Activated naive CD4-positive, alpha-beta T cell treated with anti-CD3 and anti-CD28 coated beads, Interleukin-2, amount 10 ng/mL, durations not matched to agents 7 days and 5 days (primary cell): ENCODE measurements at regions not wholly inside any gene's neighbourhood (a gene's known extent, or its start where the extent isn't known, plus 50 kb on each side); places are given as distances from the start of the nearest gene placed in this dataset.
"Not testable (repeated sequence)": the region's sequence is repeated elsewhere in the genome, so short reads cannot be mapped to it uniquely, and the experiment has no call there.

Source experiments
- CTCF ChIA-PET: fragments of 350-600 bp; sonication (Branson Sonifier 250); formaldehyde crosslinking; loops from one replicate; lab custom pipeline; 2021; ENCODE audit warnings: antibody characterized with exemption; lab: Charles Lee
- DNase-seq: peaks from one replicate; pipeline ENCODE4 v3.0.0-alpha.2; 2020
- H3K27ac Mint-ChIP-seq: one replicate; pipeline ENCODE4 v1.8.0; 2021; ENCODE audit warnings: mild to moderate bottlenecking, moderate library complexity, mixed read lengths
- H3K27me3 Mint-ChIP-seq: one replicate; pipeline ENCODE4 v1.8.0; 2021; ENCODE audit warnings: mild to moderate bottlenecking, mixed read lengths
- H3K36me3 Mint-ChIP-seq: one replicate; pipeline ENCODE4 v1.8.0; 2021; ENCODE audit warnings: mixed read lengths
- H3K4me1 Mint-ChIP-seq: one replicate; pipeline ENCODE4 v1.8.0; 2021; ENCODE audit warnings: mixed read lengths
- H3K4me3 Mint-ChIP-seq: one replicate; pipeline ENCODE4 v1.8.0; 2021; ENCODE audit warnings: mild to moderate bottlenecking, moderate library complexity, mixed read lengths
- H3K9me3 Mint-ChIP-seq: one replicate; pipeline ENCODE4 v1.8.0; 2021; ENCODE audit warnings: mixed read lengths

DNA sequence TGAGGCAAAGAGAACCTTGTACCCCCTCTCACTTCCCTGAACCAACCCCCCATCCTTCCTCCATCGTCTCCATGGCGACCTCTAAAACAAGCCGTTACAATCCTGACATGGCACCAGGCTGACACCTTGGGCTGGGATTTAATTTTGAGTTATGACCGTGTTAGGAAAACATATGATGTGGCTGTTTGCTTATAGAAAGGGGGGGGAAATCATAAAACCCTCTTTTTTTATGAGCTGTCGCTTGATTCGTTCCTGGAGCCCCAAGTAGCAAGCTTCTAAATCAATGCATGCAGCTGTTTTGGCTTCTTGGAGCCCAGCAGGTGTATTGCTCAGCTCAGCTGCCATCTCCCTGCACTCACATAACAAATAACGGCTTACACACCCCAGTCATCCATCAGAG, 301.2 kb upstream of the SPAG17 start:
- Mint-ChIP-seq H3K4me3 (no peak overlapping the region), H3K4me1 (no peaks in the 10 kb centered on the region), H3K9me3 (peaks cover 3% of the 10 kb centered on the region), H3K36me3 (no peaks in the 10 kb centered on the region), H3K27me3 (no peaks in the 10 kb centered on the region), H3K27ac (no peak overlapping the region)
- CTCF ChIA-PET, result no interaction called here
- no peak for DNase-seq

- CTCF ChIA-PET, result no interaction called here
- Mint-ChIP-seq H3K4me1 (no peaks in the 10 kb centered on the region), H3K36me3 (no peaks in the 10 kb centered on the region), H3K4me3 (no peak overlapping the region), H3K27ac (no peak overlapping the region), H3K27me3 (no peaks in the 10 kb centered on the region), H3K9me3 (peaks cover 3% of the 10 kb centered on the region)
- no peak for DNase-seq
These were observed 300.7 kb upstream of the SPAG17 start for GRCh38 chr1:118485757-118486156.

- Mint-ChIP-seq H3K27me3 (no peaks in the 10 kb centered on the region), H3K9me3 (peaks cover 3% of the 10 kb centered on the region), H3K36me3 (no peaks in the 10 kb centered on the region), H3K4me1 (no peaks in the 10 kb centered on the region), H3K4me3 (no peak overlapping the region), H3K27ac (no peak overlapping the region)
- CTCF ChIA-PET, result no interaction called here
- no peak for DNase-seq
These were observed 299.9 kb upstream of the SPAG17 start for GRCh38 chr1:118484893-118485292.

DNA sequence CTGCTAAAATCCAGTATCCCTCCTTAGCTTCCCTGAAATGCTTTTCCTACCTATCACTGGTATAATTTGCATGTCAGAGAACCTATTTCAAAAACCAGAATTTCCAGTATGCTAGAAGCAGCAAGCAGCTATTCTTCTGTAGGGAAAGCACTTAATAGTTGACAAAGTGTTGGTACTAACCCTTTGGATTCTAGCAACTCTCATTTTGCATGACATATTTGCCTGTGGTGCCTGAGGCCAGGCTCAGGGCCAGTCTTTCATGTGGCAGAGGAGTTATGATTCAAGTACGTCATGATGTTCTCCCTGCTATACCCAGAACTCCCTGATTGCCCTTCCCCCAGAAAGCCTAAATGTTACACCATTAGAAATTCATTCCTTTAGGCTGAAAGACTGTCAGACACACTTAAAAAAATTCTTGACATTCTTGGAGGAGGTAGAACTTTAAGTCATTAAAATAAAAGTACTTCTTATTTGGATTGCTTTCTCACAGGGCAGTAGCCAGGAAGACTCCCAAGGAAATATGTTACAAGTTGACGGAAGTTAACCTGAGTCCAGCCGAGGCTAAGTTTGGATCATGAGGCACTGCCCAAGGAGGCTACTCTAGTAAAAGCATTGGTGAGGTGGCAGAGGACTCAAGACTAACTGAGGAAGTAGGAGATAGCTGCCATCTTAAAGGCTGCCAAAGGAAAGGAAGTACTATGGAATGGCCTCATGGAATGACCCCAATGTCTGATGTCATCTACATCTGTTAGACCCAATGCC, 298.4 kb upstream of the SPAG17 start:
- no peaks in the 10 kb centered on the region for H3K4me1 Mint-ChIP-seq

GRCh38 chr1:118481126-118481525, 296.1 kb upstream of the SPAG17 start:
- Mint-ChIP-seq H3K36me3 (no peaks in the 10 kb centered on the region), H3K9me3 (peaks cover 4% of the 10 kb centered on the region), H3K4me1 (no peaks in the 10 kb centered on the region), H3K27ac (no peak overlapping the region), H3K27me3 (no peaks in the 10 kb centered on the region), H3K4me3 (no peak overlapping the region)
- CTCF ChIA-PET, result no interaction called here
- no peak for DNase-seq

More for the DNA sequence above, 298.4 kb upstream of the SPAG17 start:
- CTCF ChIA-PET, result no interaction called here
- H3K4me3 Mint-ChIP-seq, result no peak overlapping the region
- H3K9me3 Mint-ChIP-seq, result peaks cover 3% of the 10 kb centered on the region
- no peaks in the 10 kb centered on the region for H3K27me3 Mint-ChIP-seq
- H3K36me3 Mint-ChIP-seq, result no peaks in the 10 kb centered on the region
- DNase-seq, result no peak
- no peak overlapping the region for H3K27ac Mint-ChIP-seq

DNA sequence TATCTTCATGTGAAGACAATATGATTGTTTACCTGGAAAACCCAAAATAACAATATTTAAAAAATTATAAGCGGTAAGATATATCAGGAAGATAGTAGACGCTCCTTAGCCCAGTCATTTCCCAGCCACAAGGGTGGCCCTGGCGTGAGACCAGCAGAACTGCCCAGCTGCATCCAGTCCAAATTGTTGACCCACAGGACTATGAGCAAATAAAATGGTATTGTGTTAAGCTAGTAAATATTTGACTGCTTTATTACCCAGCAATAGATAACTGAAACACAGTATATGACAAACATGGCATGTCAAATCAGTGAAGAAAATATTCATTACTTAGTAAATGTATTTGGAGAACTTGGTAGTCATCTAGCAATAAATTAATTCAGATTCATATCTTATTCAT, 294.3 kb upstream of the SPAG17 start:
- peaks cover 12% of the 10 kb centered on the region for H3K9me3 Mint-ChIP-seq

GRCh38 chr1:118473825-118474224, 288.8 kb upstream of the SPAG17 start:
- no peaks in the 10 kb centered on the region for H3K36me3 Mint-ChIP-seq
- H3K4me1 Mint-ChIP-seq, result no peaks in the 10 kb centered on the region
- no peak overlapping the region for H3K27ac Mint-ChIP-seq
- CTCF ChIA-PET, result no interaction called here
- DNase-seq, result no peak
- no peaks in the 10 kb centered on the region for H3K27me3 Mint-ChIP-seq
- no peak overlapping the region for H3K4me3 Mint-ChIP-seq
- peaks cover 14% of the 10 kb centered on the region for H3K9me3 Mint-ChIP-seq

More for the DNA sequence above, 294.3 kb upstream of the SPAG17 start:
- H3K36me3 Mint-ChIP-seq, result no peaks in the 10 kb centered on the region
- CTCF ChIA-PET, result no interaction called here
- H3K4me1 Mint-ChIP-seq, result no peaks in the 10 kb centered on the region
- H3K27me3 Mint-ChIP-seq, result no peaks in the 10 kb centered on the region
- DNase-seq, result no peak
- no peak overlapping the region for H3K4me3 Mint-ChIP-seq
- H3K27ac Mint-ChIP-seq, result no peak overlapping the region

DNA sequence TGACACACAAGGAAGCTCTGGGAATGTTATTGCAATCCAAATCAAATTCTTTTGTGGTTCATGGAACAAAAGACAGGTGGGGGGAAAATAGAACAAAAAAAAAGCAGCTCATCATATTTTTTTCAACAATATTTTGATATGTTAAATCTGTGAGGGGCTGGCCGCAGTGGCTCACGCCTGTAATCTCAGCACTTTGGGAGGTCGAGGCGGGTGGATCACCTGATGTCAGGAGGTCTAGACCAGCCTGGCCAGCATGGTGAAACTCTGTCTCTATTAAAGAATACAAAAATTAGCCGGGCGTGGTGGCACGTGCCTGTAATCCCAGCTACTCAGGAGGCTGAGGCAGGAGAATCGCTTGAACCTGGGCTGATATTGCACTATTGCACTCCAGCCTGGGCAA, 279.4 kb upstream of the SPAG17 start:
- CTCF ChIA-PET, result not testable (repeated sequence)

GRCh38 chr1:118461154-118461553, 276.1 kb upstream of the SPAG17 start:
- Mint-ChIP-seq H3K36me3 (no peaks in the 10 kb centered on the region), H3K27me3 (no peaks in the 10 kb centered on the region), H3K4me1 (no peaks in the 10 kb centered on the region), H3K4me3 (no peak overlapping the region), H3K9me3 (peaks cover 19% of the 10 kb centered on the region), H3K27ac (no peak overlapping the region)
- DNase-seq, result no peak
- CTCF ChIA-PET, result no interaction called here

More for the DNA sequence above, 279.4 kb upstream of the SPAG17 start:
- H3K27ac Mint-ChIP-seq, H3K36me3 Mint-ChIP-seq, DNase-seq, H3K4me1 Mint-ChIP-seq, H3K27me3 Mint-ChIP-seq, H3K4me3 Mint-ChIP-seq: not testable (repeated sequence)
- peaks cover 16% of the 10 kb centered on the region for H3K9me3 Mint-ChIP-seq

- Mint-ChIP-seq H3K36me3 (no peaks in the 10 kb centered on the region), H3K4me3 (no peak overlapping the region), H3K27me3 (no peaks in the 10 kb centered on the region), H3K4me1 (no peaks in the 10 kb centered on the region), H3K27ac (no peak overlapping the region), H3K9me3 (peaks cover 22% of the 10 kb centered on the region)
- no peak for DNase-seq
- CTCF ChIA-PET, result no interaction called here
These were observed 274.8 kb upstream of the SPAG17 start for GRCh38 chr1:118459871-118460270.

- peaks cover 17% of the 10 kb centered on the region for H3K9me3 Mint-ChIP-seq
- H3K27ac Mint-ChIP-seq, H3K4me3 Mint-ChIP-seq, DNase-seq, CTCF ChIA-PET, H3K36me3 Mint-ChIP-seq, H3K4me1 Mint-ChIP-seq, H3K27me3 Mint-ChIP-seq: not testable (repeated sequence)
These were observed 268.8 kb upstream of the SPAG17 start for GRCh38 chr1:118453856-118454255.

- Mint-ChIP-seq H3K27me3 (no peaks in the 10 kb centered on the region), H3K9me3 (peaks cover 8% of the 10 kb centered on the region)
These were observed 260.1 kb upstream of the SPAG17 start for GRCh38 chr1:118445156-118445555.

DNA sequence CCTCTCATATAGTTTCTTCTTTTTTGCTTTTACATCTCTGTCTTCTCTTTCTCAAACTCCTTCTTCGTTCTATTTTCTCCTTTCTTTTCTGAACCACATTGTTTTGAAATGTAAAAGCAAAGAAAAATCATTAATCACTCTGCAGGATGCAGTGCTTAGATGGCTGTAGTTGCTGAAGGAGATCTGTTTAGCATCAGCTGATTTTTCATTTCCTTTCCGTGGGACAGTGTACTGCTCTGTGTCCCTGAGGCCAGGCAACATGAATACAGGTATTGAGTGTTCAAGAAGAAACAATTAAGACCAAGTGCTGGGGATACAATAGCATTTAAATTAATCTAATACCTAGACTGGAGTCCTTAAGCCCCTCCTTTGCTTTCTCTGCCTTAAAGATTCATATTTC, 257.2 kb upstream of the SPAG17 start:
- Mint-ChIP-seq H3K4me3 (no peak overlapping the region), H3K9me3 (no peaks in the 10 kb centered on the region), H3K27me3 (no peaks in the 10 kb centered on the region), H3K27ac (no peak overlapping the region), H3K4me1 (no peaks in the 10 kb centered on the region), H3K36me3 (no peaks in the 10 kb centered on the region)
- CTCF ChIA-PET, result no interaction called here
- DNase-seq, result no peak

More at GRCh38 chr1:118445156-118445555, 260.1 kb upstream of the SPAG17 start:
- Mint-ChIP-seq H3K27ac (no peak overlapping the region), H3K36me3 (no peaks in the 10 kb centered on the region), H3K4me3 (no peak overlapping the region), H3K4me1 (no peaks in the 10 kb centered on the region)
- CTCF ChIA-PET, result no interaction called here
- DNase-seq, result no peak

DNA sequence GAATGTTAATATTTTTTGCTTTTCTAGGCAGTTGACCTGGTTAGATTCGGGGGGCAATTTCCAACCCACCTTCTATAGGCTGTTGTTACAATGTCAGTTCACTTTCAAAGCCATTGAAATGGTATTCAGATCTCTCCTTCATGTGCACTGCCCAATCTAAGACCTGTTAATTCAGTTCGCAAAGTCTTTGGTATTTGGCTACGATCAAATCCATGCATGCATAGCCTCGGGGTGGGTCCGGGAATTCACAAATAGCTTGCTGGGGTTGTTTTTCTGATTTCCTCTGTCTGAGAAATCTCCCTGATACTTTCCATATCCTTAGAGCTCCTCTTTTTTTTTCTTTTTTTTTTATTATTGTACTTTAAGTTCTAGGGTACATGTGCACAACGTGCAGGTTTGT, 252.6 kb upstream of the SPAG17 start:
- no peaks in the 10 kb centered on the region for H3K36me3 Mint-ChIP-seq
- H3K9me3 Mint-ChIP-seq, result peaks cover 1% of the 10 kb centered on the region
- CTCF ChIA-PET, result interaction anchor here (0.6 kb wide), 1 partner anchor 62 kb away, joined by 3 read pairs; no protein-coding TSS in a partner anchor
- no peak for DNase-seq
- no peaks in the 10 kb centered on the region for H3K27me3 Mint-ChIP-seq
- H3K4me1 Mint-ChIP-seq, result no peaks in the 10 kb centered on the region
- no peak overlapping the region for H3K4me3 Mint-ChIP-seq
- H3K27ac Mint-ChIP-seq, result no peak overlapping the region

DNA sequence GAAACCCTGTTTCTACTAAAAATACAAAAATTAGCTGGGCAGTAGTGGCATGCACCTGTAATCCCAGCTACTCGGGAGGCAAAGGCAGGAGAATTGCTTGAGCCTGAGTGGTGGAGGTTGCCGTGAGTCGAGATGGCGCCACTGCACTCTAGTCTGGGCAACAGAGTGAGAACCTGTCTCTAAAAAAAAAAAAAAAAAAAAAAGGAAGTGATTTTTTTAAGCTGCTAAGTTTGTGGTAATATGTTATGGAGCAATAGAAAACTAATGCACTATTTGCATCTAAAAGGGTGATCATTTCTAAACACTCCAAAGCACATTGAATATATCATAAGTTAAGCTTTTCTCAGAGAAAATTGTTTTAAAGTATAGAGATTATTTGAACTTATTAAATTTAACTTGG, 244.8 kb upstream of the SPAG17 start:
- Mint-ChIP-seq H3K27me3 (no peaks in the 10 kb centered on the region), H3K9me3 (peaks cover 4% of the 10 kb centered on the region), H3K27ac (no peak overlapping the region), H3K4me1 (no peaks in the 10 kb centered on the region), H3K36me3 (no peaks in the 10 kb centered on the region), H3K4me3 (no peak overlapping the region)
- DNase-seq, result no peak
- CTCF ChIA-PET, result no interaction called here
